ENCODE measurements at regions not wholly inside any gene's neighbourhood (a gene's known extent, or its start where the extent isn't known, plus 50 kb on each side); places are given as distances from the start of the nearest gene placed in this dataset.

DNA sequence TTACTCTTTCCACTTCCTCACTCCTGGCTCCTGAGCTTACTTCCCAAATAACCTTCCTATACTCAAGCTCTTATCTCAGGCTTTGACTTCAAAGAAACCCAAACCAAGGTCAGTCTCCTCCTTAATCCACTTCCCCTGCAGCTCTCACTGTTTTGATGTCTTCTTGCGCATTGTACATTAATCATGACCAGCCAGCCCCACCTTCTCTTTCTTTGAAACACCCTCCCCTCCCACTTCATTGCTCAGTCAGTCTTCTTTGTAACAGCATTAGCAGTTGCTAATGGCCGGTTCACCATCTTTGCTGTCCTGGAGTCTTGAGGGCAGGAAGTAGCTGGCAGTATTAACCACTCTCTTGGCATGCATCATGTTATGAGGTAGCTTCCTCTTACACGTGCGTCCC, 57.9 kb upstream of the CHCHD3 start:
- dilution Hi-C loops (cut with MboI; ENCODE audit: extremely low pct_ligation_motif_present, low sequenced_read_pairs) (no loop called here), intact Hi-C loops (cut with micrococcal nuclease) (loop anchor here (10.0 kb wide), 1 partner anchor 425 kb away; no protein-coding TSS in a partner anchor)
- no peak overlapping the region for H3K4me2 ChIP-seq (ENCODE audit: insufficient read depth, low read length)
- TF ChIP-seq GATA2 (IDR thresholded peaks at IDR 0.05; ENCODE audit: insufficient read depth, insufficient read length, low read depth, low read length) (no peak), MYC (IDR thresholded peaks at IDR 0.05; ENCODE audit: low read depth, low read length) (no peak), POLR2A (IDR thresholded peaks at IDR 0.05; ENCODE audit: low read depth, low read length) (no peak), EZH2 (IDR thresholded peaks at IDR 0.05; ENCODE audit: borderline replicate concordance, low read depth, low read length, severe bottlenecking) (no peak), JUN (IDR thresholded peaks at IDR 0.05; ENCODE audit: borderline replicate concordance, insufficient read depth, insufficient read length, low read depth) (no peak), POLR2AphosphoS5 (IDR thresholded peaks at IDR 0.05; ENCODE audit: insufficient read depth, low read depth, low read length) (no peak), MAX (IDR thresholded peaks at IDR 0.05; ENCODE audit: insufficient read depth, insufficient read length) (no peak), FOS (IDR thresholded peaks at IDR 0.05; ENCODE audit: borderline replicate concordance, insufficient read depth, low read length) (no peak)
- TF ChIP-seq, protein P1, sequence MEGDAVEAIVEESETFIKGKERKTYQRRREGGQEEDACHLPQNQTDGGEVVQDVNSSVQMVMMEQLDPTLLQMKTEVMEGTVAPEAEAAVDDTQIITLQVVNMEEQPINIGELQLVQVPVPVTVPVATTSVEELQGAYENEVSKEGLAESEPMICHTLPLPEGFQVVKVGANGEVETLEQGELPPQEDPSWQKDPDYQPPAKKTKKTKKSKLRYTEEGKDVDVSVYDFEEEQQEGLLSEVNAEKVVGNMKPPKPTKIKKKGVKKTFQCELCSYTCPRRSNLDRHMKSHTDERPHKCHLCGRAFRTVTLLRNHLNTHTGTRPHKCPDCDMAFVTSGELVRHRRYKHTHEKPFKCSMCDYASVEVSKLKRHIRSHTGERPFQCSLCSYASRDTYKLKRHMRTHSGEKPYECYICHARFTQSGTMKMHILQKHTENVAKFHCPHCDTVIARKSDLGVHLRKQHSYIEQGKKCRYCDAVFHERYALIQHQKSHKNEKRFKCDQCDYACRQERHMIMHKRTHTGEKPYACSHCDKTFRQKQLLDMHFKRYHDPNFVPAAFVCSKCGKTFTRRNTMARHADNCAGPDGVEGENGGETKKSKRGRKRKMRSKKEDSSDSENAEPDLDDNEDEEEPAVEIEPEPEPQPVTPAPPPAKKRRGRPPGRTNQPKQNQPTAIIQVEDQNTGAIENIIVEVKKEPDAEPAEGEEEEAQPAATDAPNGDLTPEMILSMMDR (IDR thresholded peaks at IDR 0.05; ENCODE audit: extremely low read depth in 1 of 2, insufficient read depth in 1 of 2, low read depth in 1 of 2, low read length in 2 of 2): no peak
- no peak overlapping the region for H3K4me3 ChIP-seq (replicated peaks in 1 of 3; ENCODE audit: insufficient read depth in 1 of 3, low read depth in 1 of 3, low read length in 3 of 3)
- peaks cover 0 to 1% of the 10 kb centered on the region in 2 experiments for H3K27me3 ChIP-seq (ENCODE audit: control insufficient read depth in 2 of 2, insufficient read depth in 2 of 2, low read length in 2 of 2)
- H3K79me2 ChIP-seq (ENCODE audit: control insufficient read depth, insufficient read depth, low read length): no peaks in the 10 kb centered on the region
- H3K9me1 ChIP-seq (replicated peaks; ENCODE audit: control insufficient read depth, extremely low read depth, insufficient read depth, low read length): no peaks in the 10 kb centered on the region
- H3K36me3 ChIP-seq (ENCODE audit: control insufficient read depth in 2 of 2, extremely low read depth in 1 of 2, insufficient read depth in 2 of 2, low read length in 2 of 2): no peaks in the 10 kb centered on the region
- DNase-seq (ENCODE audit: low read depth, low spot score) (no peak), FAIRE-seq (no peak)
- no peaks in the 10 kb centered on the region for H4K20me1 ChIP-seq (replicated peaks; ENCODE audit: control insufficient read depth, extremely low read depth, insufficient read depth, low read length)
- BruUV-seq (replicated peaks): no TSS peak
- H3K9ac ChIP-seq (replicated peaks; ENCODE audit: extremely low read depth, insufficient read depth, low read length): no peak overlapping the region
- no peak overlapping the region for H2AFZ ChIP-seq (ENCODE audit: low read depth, low read length)
- no peak overlapping the region for H3K27ac ChIP-seq (ENCODE audit: insufficient read depth, low read depth, low read length)
- ChIA-PET POLR2A (no interaction called here), CTCF (interaction anchor here (1.3 kb wide), 2 partner anchors 294 to 429 kb away, joined by 3 to 5 read pairs; no protein-coding TSS in a partner anchor)
- no peaks in the 10 kb centered on the region for H3K4me1 ChIP-seq (ENCODE audit: control insufficient read depth, extremely low read depth, insufficient read depth, low read length)
- no peaks in the 10 kb centered on the region for H3K9me3 ChIP-seq (replicated peaks; ENCODE audit: control insufficient read depth, insufficient read depth, low read length)
